Keratinocyte (primary cell): ENCODE measurements at regions not wholly inside any gene's neighbourhood (a gene's known extent, or its start where the extent isn't known, plus 50 kb on each side); places are given as distances from the start of the nearest gene placed in this dataset.
"Not testable (repeated sequence)": the region's sequence is repeated elsewhere in the genome, so short reads cannot be mapped to it uniquely, and the experiment has no call there.

Experiments used
- EZH2 ChIP-seq: IDR thresholded peaks from one replicate; pipeline ENCODE4 v1.6.1; 2012; ENCODE audit warnings: inconsistent platforms, mild to moderate bottlenecking, low read length, moderate library complexity
- TF ChIP-seq, protein P1 (sequence below), 3 experiments: IDR thresholded peaks in 1 of 3; conservative IDR thresholded peaks in 1 of 3; optimal IDR thresholded peaks in 1 of 3; 2 replicates in 2 of 3; 3 replicates in 1 of 3; pipeline versions ENCODE3 to v1.5.1; 2011; ENCODE audit warnings: low read length in 3 of 3, mild to moderate bottlenecking in 3 of 3, moderate library complexity in 2 of 3, control low read depth in 1 of 3, inconsistent platforms in 1 of 3; ENCODE audit not compliant: insufficient read depth in 2 of 3; ENCODE audit errors: extremely low read depth in 1 of 3

GRCh38 chr1:194831595-194831994 lies 1645.2 kb upstream of the B3GALT2 start:
- TF ChIP-seq, protein P1, sequence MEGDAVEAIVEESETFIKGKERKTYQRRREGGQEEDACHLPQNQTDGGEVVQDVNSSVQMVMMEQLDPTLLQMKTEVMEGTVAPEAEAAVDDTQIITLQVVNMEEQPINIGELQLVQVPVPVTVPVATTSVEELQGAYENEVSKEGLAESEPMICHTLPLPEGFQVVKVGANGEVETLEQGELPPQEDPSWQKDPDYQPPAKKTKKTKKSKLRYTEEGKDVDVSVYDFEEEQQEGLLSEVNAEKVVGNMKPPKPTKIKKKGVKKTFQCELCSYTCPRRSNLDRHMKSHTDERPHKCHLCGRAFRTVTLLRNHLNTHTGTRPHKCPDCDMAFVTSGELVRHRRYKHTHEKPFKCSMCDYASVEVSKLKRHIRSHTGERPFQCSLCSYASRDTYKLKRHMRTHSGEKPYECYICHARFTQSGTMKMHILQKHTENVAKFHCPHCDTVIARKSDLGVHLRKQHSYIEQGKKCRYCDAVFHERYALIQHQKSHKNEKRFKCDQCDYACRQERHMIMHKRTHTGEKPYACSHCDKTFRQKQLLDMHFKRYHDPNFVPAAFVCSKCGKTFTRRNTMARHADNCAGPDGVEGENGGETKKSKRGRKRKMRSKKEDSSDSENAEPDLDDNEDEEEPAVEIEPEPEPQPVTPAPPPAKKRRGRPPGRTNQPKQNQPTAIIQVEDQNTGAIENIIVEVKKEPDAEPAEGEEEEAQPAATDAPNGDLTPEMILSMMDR (optimal IDR thresholded peaks at IDR 0.05 in 1 of 3, IDR thresholded peaks at IDR 0.05 in 1 of 3, conservative IDR thresholded peaks at IDR 0.05 in 1 of 3; ENCODE audit: extremely low read depth in 1 of 3, insufficient read depth in 2 of 3, low read length in 3 of 3): not testable (repeated sequence)
- not testable (repeated sequence) for TF ChIP-seq EZH2
